ENCODE measurements at regions not wholly inside any gene's neighbourhood (a gene's known extent, or its start where the extent isn't known, plus 50 kb on each side); places are given as distances from the start of the nearest gene placed in this dataset.
"Not testable (repeated sequence)": the region's sequence is repeated elsewhere in the genome, so short reads cannot be mapped to it uniquely, and the experiment has no call there.

DNA sequence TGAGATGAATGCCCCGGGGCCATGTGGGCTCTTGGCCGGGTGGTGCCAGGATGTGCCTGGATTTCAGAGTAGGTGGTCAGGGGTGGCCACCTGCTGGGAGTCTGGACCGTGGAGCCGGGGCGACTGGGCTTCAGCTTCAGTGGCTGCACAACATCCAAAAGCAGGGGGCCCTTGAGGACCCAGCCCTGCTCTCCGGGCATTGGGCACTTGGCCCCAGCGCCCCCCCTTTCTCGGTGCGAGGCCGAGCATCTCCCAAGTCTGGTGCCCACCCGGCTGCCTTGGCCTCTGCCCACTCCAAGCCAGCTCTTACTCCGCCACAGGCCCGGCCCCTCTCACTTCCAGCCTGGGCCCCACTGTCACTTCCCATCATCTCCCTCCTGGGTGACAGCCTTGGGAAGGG, 4429.0 kb upstream of the TPTE start:
- H3K9me3 ChIP-seq; H3K4me3 ChIP-seq; H3K36me3 ChIP-seq; H3K27ac ChIP-seq; H3K4me1 ChIP-seq; intact Hi-C loops (cut with DNase I); H3K27me3 ChIP-seq; DNase-seq; H3K9ac ChIP-seq (ENCODE audit: low read depth in 2 of 2, low read length in 2 of 2): not testable (repeated sequence)

DNA sequence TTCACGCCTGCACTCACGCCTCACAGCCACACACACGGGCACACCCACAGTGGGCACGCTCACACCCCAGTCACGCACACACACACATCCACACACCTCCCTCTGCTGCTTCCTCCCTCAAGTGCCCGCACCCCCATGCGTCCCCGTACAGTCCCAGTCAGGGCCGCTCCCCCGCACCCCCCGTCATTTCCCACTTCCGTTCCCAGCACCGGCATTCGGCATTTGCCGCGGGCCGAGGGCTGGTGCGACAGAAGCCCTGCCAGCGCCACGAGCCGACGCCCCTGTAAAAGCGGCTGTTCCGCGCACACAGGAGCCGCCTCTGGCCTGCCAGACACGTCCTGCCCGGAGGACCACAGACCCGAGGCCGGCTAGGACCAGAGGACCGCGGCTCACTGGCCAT, 4428.0 kb upstream of the TPTE start:
- DNase-seq; H3K9ac ChIP-seq (ENCODE audit: low read depth in 2 of 2, low read length in 2 of 2); H3K9me3 ChIP-seq; H3K27ac ChIP-seq; intact Hi-C loops (cut with DNase I); H3K4me1 ChIP-seq; H3K27me3 ChIP-seq; H3K36me3 ChIP-seq; H3K4me3 ChIP-seq: not testable (repeated sequence)

DNA sequence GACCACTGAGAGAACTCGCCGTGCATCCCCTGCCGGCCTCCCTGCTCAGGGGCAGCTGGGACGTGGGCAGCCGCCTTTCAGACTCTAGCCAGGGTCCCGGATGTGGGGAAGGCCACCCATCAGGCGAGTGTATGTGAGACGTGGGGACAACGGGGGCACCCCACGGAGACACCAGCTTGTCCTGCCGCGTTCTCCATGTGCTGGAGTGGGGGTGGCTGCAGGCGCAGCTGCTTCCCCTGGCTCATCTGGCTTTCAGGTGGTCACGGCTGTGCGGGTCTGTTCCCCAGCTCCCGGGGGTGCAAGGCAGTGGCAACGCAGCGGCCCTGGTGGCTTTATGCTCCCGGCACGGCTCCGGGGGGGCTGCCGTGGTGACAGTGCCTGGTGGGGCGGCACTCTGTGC, 4427.5 kb upstream of the TPTE start:
- intact Hi-C loops (cut with DNase I); H3K36me3 ChIP-seq; H3K27ac ChIP-seq; H3K4me3 ChIP-seq; H3K9me3 ChIP-seq; DNase-seq; H3K9ac ChIP-seq (ENCODE audit: low read depth in 2 of 2, low read length in 2 of 2); H3K27me3 ChIP-seq; H3K4me1 ChIP-seq: not testable (repeated sequence)

DNA sequence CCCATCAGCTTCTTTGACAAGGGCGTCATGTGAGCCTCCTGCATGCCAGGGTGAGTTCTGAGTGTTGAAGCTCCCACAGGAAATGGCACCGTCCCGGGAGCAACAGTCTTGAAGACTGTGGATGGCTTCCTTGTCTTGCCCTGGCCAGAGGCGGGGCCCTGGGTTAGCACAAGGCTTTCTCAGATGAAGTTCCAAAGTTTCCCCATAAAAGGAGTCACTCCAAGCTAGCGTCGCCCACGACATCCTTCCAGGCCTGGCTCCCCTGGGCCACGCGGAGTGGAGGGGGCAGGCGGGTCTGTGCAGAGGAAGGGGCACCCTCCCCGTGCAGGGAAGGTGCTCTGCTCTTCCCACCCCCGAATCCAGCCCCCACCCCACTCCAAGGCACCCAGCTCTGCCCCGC, 4426.1 kb upstream of the TPTE start:
- intact Hi-C loops (cut with DNase I); H3K27ac ChIP-seq; H3K9ac ChIP-seq (ENCODE audit: low read depth in 2 of 2, low read length in 2 of 2); H3K4me3 ChIP-seq; H3K4me1 ChIP-seq; H3K36me3 ChIP-seq; H3K27me3 ChIP-seq; H3K9me3 ChIP-seq; DNase-seq: not testable (repeated sequence)

DNA sequence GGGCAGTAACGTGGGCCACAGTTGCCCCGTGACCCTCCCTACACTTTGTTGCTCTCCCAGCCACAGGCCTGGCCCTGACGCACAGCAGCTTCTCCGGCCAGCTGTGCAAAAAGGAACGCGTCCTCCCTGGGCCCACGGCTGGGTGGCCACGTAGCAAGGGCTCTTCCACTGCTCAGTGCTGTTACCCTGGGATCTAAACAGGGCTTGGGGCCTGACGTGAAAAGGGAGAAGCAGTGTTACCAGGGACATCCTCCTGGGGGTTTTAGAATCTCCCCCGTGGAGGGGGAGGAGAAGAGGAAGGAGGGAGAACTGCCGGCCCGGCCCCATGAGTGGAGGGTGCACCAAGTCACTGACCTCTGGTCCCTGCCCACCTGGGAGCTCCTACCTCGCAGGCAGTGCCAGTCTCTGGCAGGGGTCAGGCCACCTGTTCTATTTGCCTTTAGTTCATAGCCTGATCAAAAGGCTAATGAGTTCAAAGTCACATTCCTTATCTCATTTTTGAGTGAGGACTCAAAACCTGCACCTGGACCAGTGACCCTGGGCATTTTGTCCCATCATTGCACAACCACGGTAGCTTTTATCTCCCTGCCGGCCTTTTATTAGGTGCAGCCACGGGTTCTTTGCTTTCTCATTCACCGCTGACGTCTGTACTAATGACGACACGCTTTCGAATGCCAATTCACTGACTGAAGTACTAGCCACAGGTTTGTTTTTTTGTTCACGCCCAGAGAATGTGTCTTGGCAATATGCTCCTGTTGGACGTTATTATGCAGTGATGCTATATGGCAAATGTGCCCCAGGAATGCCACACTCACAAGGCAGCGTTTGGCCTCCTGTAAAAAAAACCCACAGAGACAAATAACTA, 4424.6 kb upstream of the TPTE start:
- H3K27me3 ChIP-seq; H3K4me1 ChIP-seq; H3K4me3 ChIP-seq; H3K36me3 ChIP-seq; H3K9me3 ChIP-seq; H3K27ac ChIP-seq; H3K9ac ChIP-seq (ENCODE audit: low read depth in 2 of 2, low read length in 2 of 2); DNase-seq; intact Hi-C loops (cut with DNase I): not testable (repeated sequence)

DNA sequence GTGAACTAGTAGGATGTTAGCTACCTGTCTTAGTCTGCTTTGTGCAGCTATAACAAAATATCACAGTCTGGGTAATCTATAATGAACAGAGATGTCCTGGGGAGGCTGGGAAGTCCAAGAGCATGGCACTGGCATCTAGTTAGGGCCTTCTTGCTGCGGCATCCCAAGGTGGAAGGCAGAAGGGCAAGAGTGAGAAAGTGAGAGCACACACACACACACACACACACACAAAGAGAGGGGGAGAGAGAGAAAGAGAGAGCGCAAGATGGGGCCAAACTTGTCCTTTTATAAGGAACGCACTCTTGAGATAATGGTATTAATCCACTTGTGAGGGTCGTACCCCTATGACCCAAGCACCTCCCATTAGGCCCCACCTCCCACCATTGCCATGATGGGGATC, 4423.6 kb upstream of the TPTE start:
- H3K9ac ChIP-seq (ENCODE audit: low read depth in 2 of 2, low read length in 2 of 2); H3K4me3 ChIP-seq; H3K27me3 ChIP-seq; intact Hi-C loops (cut with DNase I); DNase-seq; H3K4me1 ChIP-seq; H3K27ac ChIP-seq; H3K9me3 ChIP-seq; H3K36me3 ChIP-seq: not testable (repeated sequence)

DNA sequence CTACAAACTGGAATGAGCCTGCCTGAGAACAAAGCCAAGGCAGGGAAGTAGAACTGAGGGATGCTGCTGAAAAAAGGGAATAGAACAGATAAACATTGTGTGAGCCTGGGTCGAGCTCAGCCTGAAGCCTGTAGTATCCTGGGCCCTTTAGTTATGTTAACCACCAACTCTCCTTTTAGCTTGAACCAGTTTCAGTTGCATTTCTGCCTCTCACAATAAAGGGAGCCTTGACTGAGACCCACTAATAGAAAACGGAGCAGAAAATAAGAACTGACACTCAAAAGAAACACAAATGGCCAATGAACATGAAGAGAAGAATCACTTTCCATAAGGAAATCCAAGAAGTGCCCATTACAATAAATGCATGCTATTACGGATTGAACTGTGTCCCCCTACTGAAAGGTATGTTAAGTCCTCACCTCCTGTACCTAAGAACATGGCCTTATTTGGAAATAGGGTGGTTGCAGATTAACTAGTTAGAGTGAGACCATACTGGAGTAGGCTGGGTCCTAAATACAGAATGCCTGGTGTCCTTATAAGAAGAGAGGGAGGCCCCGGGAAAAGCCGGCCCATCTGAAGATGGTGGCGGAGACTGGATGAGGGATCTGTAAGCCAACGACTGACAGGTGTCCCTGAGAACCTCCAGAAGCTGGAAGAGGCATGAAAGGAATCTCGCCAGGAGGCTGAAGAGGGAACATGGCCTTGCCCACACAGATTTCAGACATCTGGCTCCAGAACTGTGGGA, 4423.0 kb upstream of the TPTE start:
- H3K27ac ChIP-seq; H3K27me3 ChIP-seq; H3K36me3 ChIP-seq; H3K9me3 ChIP-seq; H3K4me3 ChIP-seq; intact Hi-C loops (cut with DNase I); DNase-seq; H3K9ac ChIP-seq (ENCODE audit: low read depth in 2 of 2, low read length in 2 of 2); H3K4me1 ChIP-seq: not testable (repeated sequence)

DNA sequence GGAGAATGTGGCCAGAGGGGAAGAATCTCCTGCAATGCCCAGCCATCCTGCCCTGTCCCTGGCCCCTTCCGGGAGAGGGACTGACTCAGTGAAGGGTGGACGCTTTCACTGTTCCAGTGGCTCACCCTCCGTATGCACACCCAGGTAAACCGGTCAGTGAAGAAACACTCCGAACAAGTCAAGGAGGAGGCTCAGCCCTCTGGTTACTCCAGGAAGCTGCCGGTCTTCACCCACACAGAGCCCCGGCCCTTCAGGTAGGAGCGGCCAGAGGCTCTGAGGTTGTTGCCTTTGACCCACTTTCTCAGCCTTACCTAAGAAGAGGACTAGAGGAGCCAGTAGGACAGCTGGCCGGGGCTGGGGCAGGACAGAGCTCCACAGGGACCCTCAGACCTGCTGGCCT, 4419.8 kb upstream of the TPTE start:
- DNase-seq; intact Hi-C loops (cut with DNase I); H3K4me1 ChIP-seq; H3K9me3 ChIP-seq; H3K36me3 ChIP-seq; H3K9ac ChIP-seq (ENCODE audit: low read depth in 2 of 2, low read length in 2 of 2); H3K27ac ChIP-seq; H3K4me3 ChIP-seq; H3K27me3 ChIP-seq: not testable (repeated sequence)

DNA sequence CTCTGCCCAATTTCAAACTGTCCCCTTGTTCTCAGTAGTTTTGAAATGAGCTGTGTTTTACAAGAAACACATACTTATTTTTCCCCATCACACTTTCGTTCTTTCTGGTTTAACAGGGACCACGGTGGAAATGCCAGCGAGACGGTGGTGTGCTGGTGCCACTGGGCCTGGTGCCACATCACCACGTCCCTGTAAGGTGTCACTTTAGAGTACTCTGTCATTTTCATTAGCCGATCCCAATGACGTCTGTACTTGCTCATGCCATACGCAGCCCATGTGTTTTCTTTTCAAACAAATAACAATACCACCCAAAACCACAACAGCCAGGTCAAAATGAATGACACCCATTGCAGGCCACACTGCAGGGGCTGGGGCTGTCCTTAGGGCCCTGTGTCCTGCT, 4416.8 kb upstream of the TPTE start:
- H3K9ac ChIP-seq (ENCODE audit: low read depth in 2 of 2, low read length in 2 of 2); H3K27me3 ChIP-seq; intact Hi-C loops (cut with DNase I); H3K9me3 ChIP-seq; H3K36me3 ChIP-seq; DNase-seq; H3K4me3 ChIP-seq; H3K4me1 ChIP-seq; H3K27ac ChIP-seq: not testable (repeated sequence)

DNA sequence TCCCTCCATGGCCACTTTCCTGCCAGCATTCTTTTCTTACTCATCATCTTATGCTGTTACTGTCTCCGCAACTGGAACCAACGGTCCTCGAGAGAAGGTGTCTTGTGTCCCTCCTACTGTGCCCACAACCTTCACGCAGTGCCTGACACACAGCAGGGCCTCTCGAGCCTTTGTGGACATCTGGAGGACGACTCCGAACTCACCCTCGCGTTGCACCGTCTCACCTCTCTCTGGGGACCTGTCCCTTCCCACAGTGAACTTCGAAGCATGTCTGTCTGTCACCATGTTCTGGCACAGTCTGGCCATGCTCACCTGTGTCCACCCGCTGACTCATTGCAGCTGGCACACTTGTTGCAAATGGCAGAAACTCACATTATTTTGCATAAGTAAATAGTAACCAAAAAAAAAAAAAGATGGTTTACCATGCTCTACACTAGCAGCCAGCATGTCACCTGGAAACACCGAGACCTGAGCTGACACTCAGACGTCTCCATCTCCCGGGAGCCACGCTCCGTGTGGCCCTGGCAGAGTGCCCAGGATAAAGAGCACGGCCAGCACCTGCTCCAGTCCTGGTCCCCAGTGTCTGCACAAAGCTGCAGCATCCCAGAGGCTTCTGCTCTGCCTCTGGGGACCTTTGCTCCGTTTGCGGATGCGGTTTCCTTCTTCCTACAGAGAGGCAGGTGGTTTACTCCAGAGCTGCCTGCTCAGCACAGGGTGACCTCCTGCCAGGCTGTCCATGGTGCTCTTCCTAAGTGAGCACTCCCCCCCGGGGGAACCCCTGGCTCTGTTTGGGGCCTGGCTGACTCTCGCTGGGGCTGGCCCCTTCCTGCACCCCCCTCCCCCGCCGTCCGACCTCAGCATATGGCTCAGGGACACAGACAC, 4414.5 kb upstream of the TPTE start:
- H3K9me3 ChIP-seq; H3K36me3 ChIP-seq; H3K4me3 ChIP-seq; H3K27me3 ChIP-seq; H3K27ac ChIP-seq; H3K4me1 ChIP-seq; DNase-seq; intact Hi-C loops (cut with DNase I); H3K9ac ChIP-seq (ENCODE audit: low read depth in 2 of 2, low read length in 2 of 2): not testable (repeated sequence)

DNA sequence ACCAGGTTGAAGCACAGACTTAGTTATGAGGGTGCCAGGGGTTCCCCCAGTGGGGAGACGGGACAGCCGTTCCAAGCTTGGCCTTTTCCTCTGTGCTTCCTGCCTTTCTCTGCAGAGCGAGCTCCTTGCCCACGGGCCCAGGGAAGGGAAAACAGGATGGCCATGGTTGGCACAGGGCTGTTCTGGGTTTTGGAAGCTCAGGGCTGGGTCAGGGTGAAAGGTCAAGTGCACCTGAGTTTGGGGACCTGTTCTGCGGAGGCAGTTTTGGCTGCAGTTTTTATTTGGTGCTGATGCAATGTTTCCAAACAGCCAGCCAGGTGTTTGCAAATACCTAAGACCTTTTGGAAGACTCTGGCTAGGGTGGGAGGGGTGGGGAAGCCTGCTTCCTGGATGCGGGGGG, 4412.5 kb upstream of the TPTE start:
- intact Hi-C loops (cut with DNase I); H3K36me3 ChIP-seq; H3K4me1 ChIP-seq; H3K27ac ChIP-seq; H3K4me3 ChIP-seq; DNase-seq; H3K27me3 ChIP-seq; H3K9me3 ChIP-seq; H3K9ac ChIP-seq (ENCODE audit: low read depth in 2 of 2, low read length in 2 of 2): not testable (repeated sequence)

DNA sequence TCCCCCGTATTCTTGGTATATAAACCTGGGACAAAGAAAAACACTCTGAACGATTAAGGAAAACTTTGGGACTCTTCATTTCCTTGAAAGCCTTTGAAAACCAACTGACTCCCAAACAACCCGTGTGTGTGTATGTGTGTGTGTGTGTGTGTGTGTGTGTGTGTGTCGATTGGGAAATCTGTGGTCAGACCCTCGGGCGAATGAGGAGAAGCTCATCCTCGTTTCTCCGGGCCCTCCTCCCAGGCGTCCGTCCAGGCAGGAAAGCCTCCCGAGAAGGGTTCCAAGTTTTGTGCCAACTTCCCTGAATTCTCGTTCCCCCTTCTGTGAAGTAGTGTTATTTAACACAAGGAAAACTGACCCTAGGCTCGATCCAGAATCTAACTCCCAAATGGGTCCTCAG, 4411.6 kb upstream of the TPTE start:
- H3K9me3 ChIP-seq; H3K4me1 ChIP-seq; H3K27me3 ChIP-seq; DNase-seq; intact Hi-C loops (cut with DNase I); H3K27ac ChIP-seq; H3K4me3 ChIP-seq; H3K9ac ChIP-seq (ENCODE audit: low read depth in 2 of 2, low read length in 2 of 2); H3K36me3 ChIP-seq: not testable (repeated sequence)

DNA sequence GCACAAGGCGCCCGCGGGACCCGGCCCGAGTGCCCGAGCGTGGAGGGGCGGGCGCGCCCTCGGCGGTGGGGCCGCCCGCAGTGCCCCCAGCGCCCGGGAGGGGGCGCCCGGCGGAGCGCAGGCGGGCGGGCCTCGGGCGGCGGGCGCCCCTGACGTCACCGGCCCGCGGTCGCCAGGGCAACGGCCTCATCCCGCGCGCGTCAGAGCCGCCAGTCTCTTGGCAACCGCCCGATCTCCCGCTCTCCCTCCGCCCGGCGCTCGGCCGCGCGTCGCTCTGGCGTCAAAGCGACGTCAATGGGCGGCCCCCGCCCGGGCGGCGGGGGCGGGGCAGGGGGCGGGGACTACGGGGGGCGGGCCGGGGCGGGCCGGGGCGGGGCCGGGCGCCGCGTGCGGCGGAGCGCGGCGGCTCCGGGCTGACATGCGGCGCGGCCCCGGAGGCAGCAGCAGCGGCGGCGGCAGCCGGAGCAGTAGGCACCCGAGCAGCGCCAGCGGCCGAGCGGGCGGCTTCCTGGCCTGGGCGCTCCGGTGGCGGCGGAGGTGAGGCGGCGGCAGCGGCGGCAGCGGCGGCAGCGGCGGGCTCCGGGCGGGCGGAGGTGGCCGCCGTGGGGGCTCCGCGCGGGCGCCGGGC, 4410.6 kb upstream of the TPTE start:
- H3K4me3 ChIP-seq; H3K9me3 ChIP-seq; H3K27ac ChIP-seq; H3K36me3 ChIP-seq; H3K4me1 ChIP-seq; H3K27me3 ChIP-seq; DNase-seq; H3K9ac ChIP-seq (ENCODE audit: low read depth in 2 of 2, low read length in 2 of 2); intact Hi-C loops (cut with DNase I): not testable (repeated sequence)

All from colonic mucosa (tissue), 4 donors.